ENCODE measurements at regions not wholly inside any gene's neighbourhood (a gene's known extent, or its start where the extent isn't known, plus 50 kb on each side); places are given as distances from the start of the nearest gene placed in this dataset.

GRCh38 chr12:75568393-75568792 lies 57.0 kb upstream of the KRR1 start:
- H3K4me3 ChIP-seq: no peak overlapping the region
- Mint-ChIP-seq H3K4me1 (0 out of 3 replicates have a peak, but pooled peaks cover 3% of the 10 kb centered on the region), H3K9me3 (peaks cover 21% of the 10 kb centered on the region), H3K36me3 (ENCODE audit: low read depth) (peaks cover 17% of the 10 kb centered on the region), H3K27me3 (ENCODE audit: insufficient read depth, low read depth, poor library complexity) (peaks cover 1% of the 10 kb centered on the region), H3K27ac (no peak overlapping the region), H3K4me3 (no peak overlapping the region)
- no peaks in the 10 kb centered on the region for H3F3A ChIP-seq (replicated peaks; ENCODE audit: low read depth)
- TF ChIP-seq CREB1 (CRISPR knock-in tag; IDR thresholded peaks at IDR 0.05; ENCODE audit: low read depth): no peak
- no peak for TF ChIP-seq NANOG (IDR thresholded peaks at IDR 0.05; ENCODE audit: borderline replicate concordance)
- TF ChIP-seq, protein P1, sequence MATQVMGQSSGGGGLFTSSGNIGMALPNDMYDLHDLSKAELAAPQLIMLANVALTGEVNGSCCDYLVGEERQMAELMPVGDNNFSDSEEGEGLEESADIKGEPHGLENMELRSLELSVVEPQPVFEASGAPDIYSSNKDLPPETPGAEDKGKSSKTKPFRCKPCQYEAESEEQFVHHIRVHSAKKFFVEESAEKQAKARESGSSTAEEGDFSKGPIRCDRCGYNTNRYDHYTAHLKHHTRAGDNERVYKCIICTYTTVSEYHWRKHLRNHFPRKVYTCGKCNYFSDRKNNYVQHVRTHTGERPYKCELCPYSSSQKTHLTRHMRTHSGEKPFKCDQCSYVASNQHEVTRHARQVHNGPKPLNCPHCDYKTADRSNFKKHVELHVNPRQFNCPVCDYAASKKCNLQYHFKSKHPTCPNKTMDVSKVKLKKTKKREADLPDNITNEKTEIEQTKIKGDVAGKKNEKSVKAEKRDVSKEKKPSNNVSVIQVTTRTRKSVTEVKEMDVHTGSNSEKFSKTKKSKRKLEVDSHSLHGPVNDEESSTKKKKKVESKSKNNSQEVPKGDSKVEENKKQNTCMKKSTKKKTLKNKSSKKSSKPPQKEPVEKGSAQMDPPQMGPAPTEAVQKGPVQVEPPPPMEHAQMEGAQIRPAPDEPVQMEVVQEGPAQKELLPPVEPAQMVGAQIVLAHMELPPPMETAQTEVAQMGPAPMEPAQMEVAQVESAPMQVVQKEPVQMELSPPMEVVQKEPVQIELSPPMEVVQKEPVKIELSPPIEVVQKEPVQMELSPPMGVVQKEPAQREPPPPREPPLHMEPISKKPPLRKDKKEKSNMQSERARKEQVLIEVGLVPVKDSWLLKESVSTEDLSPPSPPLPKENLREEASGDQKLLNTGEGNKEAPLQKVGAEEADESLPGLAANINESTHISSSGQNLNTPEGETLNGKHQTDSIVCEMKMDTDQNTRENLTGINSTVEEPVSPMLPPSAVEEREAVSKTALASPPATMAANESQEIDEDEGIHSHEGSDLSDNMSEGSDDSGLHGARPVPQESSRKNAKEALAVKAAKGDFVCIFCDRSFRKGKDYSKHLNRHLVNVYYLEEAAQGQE (IDR thresholded peaks at IDR 0.05; ENCODE audit: unreplicated experiment): no peak
- no peak for TF ChIP-seq POLR2AphosphoS5 (IDR thresholded peaks at IDR 0.05; ENCODE audit: low read depth)
- TF ChIP-seq STAT1 (IDR thresholded peaks at IDR 0.05; ENCODE audit: unreplicated experiment): no peak
- TF ChIP-seq ZNF331 (CRISPR knock-in tag; IDR thresholded peaks at IDR 0.05; ENCODE audit: low read depth): no peak
- TF ChIP-seq, protein P2, sequence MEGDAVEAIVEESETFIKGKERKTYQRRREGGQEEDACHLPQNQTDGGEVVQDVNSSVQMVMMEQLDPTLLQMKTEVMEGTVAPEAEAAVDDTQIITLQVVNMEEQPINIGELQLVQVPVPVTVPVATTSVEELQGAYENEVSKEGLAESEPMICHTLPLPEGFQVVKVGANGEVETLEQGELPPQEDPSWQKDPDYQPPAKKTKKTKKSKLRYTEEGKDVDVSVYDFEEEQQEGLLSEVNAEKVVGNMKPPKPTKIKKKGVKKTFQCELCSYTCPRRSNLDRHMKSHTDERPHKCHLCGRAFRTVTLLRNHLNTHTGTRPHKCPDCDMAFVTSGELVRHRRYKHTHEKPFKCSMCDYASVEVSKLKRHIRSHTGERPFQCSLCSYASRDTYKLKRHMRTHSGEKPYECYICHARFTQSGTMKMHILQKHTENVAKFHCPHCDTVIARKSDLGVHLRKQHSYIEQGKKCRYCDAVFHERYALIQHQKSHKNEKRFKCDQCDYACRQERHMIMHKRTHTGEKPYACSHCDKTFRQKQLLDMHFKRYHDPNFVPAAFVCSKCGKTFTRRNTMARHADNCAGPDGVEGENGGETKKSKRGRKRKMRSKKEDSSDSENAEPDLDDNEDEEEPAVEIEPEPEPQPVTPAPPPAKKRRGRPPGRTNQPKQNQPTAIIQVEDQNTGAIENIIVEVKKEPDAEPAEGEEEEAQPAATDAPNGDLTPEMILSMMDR (conservative IDR thresholded peaks at IDR 0.05; ENCODE audit: low read depth in 2 of 2): no peak
- TF ChIP-seq, protein P3, sequence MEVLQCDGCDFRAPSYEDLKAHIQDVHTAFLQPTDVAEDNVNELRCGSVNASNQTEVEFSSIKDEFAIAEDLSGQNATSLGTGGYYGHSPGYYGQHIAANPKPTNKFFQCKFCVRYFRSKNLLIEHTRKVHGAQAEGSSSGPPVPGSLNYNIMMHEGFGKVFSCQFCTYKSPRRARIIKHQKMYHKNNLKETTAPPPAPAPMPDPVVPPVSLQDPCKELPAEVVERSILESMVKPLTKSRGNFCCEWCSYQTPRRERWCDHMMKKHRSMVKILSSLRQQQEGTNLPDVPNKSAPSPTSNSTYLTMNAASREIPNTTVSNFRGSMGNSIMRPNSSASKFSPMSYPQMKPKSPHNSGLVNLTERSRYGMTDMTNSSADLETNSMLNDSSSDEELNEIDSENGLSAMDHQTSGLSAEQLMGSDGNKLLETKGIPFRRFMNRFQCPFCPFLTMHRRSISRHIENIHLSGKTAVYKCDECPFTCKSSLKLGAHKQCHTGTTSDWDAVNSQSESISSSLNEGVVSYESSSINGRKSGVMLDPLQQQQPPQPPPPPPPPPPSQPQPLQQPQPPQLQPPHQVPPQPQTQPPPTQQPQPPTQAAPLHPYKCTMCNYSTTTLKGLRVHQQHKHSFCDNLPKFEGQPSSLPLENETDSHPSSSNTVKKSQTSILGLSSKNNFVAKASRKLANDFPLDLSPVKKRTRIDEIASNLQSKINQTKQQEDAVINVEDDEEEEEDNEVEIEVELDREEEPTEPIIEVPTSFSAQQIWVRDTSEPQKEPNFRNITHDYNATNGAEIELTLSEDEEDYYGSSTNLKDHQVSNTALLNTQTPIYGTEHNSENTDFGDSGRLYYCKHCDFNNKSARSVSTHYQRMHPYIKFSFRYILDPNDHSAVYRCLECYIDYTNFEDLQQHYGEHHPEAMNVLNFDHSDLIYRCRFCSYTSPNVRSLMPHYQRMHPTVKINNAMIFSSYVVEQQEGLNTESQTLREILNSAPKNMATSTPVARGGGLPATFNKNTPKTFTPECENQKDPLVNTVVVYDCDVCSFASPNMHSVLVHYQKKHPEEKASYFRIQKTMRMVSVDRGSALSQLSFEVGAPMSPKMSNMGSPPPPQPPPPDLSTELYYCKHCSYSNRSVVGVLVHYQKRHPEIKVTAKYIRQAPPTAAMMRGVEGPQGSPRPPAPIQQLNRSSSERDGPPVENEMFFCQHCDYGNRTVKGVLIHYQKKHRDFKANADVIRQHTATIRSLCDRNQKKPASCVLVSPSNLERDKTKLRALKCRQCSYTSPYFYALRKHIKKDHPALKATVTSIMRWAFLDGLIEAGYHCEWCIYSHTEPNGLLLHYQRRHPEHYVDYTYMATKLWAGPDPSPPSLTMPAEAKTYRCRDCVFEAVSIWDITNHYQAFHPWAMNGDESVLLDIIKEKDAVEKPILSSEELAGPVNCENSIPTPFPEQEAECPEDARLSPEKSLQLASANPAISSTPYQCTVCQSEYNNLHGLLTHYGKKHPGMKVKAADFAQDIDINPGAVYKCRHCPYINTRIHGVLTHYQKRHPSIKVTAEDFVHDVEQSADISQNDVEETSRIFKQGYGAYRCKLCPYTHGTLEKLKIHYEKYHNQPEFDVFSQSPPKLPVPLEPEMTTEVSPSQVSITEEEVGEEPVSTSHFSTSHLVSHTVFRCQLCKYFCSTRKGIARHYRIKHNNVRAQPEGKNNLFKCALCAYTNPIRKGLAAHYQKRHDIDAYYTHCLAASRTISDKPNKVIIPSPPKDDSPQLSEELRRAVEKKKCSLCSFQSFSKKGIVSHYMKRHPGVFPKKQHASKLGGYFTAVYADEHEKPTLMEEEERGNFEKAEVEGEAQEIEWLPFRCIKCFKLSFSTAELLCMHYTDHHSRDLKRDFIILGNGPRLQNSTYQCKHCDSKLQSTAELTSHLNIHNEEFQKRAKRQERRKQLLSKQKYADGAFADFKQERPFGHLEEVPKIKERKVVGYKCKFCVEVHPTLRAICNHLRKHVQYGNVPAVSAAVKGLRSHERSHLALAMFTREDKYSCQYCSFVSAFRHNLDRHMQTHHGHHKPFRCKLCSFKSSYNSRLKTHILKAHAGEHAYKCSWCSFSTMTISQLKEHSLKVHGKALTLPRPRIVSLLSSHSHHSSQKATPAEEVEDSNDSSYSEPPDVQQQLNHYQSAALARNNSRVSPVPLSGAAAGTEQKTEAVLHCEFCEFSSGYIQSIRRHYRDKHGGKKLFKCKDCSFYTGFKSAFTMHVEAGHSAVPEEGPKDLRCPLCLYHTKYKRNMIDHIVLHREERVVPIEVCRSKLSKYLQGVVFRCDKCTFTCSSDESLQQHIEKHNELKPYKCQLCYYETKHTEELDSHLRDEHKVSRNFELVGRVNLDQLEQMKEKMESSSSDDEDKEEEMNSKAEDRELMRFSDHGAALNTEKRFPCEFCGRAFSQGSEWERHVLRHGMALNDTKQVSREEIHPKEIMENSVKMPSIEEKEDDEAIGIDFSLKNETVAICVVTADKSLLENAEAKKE (CRISPR knock-in tag; IDR thresholded peaks at IDR 0.05): no peak
- TF ChIP-seq ZNF114 (CRISPR knock-in tag; IDR thresholded peaks at IDR 0.05): no peak
- no peak for TF ChIP-seq EZH2phosphoT487 (IDR thresholded peaks at IDR 0.05; ENCODE audit: unreplicated experiment)
- no peak for TF ChIP-seq EZH2 (IDR thresholded peaks at IDR 0.05; ENCODE audit: low read depth, unreplicated experiment)
- TF ChIP-seq, protein P4, sequence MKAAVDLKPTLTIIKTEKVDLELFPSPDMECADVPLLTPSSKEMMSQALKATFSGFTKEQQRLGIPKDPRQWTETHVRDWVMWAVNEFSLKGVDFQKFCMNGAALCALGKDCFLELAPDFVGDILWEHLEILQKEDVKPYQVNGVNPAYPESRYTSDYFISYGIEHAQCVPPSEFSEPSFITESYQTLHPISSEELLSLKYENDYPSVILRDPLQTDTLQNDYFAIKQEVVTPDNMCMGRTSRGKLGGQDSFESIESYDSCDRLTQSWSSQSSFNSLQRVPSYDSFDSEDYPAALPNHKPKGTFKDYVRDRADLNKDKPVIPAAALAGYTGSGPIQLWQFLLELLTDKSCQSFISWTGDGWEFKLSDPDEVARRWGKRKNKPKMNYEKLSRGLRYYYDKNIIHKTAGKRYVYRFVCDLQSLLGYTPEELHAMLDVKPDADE (IDR thresholded peaks at IDR 0.05): no peak
- TF ChIP-seq JUNB (IDR thresholded peaks at IDR 0.05; ENCODE audit: unreplicated experiment): no peak
- H3K4me1 ChIP-seq (ENCODE audit: insufficient read depth): no peaks in the 10 kb centered on the region
- no peaks in the 10 kb centered on the region for H3K9me2 ChIP-seq (ENCODE audit: insufficient read depth)
- no peaks in the 10 kb centered on the region for H3K27me3 ChIP-seq (ENCODE audit: insufficient read depth)
- no peaks in the 10 kb centered on the region for H3K36me3 ChIP-seq (ENCODE audit: insufficient read depth)
- H3K4me2 ChIP-seq: no peak overlapping the region
- no peak overlapping the region for H3K27ac ChIP-seq (ENCODE audit: low read depth)
- H4K20me1 ChIP-seq (replicated peaks; ENCODE audit: insufficient read depth): no peaks in the 10 kb centered on the region
- H3K79me2 ChIP-seq (replicated peaks; ENCODE audit: insufficient read depth): no peaks in the 10 kb centered on the region
- no peak for ATAC-seq
- no peak overlapping the region for H2AFZ ChIP-seq
- no peak for DNase-seq (ENCODE audit: low spot score)

All from GM23338 (cell line).